ENCODE measurements at regions not wholly inside any gene's neighbourhood (a gene's known extent, or its start where the extent isn't known, plus 50 kb on each side); places are given as distances from the start of the nearest gene placed in this dataset.

DNA sequence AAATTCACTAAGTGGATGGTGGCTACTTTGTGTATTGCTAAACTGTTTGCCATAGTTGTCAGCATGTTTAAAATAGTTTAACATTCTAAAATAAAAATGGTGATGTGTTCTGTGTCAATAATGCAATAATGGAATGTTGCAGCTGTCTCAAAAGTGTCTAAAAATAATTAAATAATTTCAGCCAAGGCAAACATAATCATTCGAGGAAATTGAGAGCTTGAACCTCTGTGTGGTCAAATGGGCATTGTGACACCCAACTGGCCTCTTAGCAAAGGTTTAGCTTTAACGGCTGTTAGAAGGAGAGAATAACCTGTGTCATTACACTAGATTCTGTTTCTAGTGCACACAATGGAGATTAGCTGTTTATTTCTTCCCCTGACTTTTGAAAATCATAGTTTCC, 278.5 kb downstream of the TMEM167A start:
- TF ChIP-seq, protein P1, sequence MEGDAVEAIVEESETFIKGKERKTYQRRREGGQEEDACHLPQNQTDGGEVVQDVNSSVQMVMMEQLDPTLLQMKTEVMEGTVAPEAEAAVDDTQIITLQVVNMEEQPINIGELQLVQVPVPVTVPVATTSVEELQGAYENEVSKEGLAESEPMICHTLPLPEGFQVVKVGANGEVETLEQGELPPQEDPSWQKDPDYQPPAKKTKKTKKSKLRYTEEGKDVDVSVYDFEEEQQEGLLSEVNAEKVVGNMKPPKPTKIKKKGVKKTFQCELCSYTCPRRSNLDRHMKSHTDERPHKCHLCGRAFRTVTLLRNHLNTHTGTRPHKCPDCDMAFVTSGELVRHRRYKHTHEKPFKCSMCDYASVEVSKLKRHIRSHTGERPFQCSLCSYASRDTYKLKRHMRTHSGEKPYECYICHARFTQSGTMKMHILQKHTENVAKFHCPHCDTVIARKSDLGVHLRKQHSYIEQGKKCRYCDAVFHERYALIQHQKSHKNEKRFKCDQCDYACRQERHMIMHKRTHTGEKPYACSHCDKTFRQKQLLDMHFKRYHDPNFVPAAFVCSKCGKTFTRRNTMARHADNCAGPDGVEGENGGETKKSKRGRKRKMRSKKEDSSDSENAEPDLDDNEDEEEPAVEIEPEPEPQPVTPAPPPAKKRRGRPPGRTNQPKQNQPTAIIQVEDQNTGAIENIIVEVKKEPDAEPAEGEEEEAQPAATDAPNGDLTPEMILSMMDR (IDR thresholded peaks at IDR 0.05), result no peak
- TF ChIP-seq, protein P2, sequence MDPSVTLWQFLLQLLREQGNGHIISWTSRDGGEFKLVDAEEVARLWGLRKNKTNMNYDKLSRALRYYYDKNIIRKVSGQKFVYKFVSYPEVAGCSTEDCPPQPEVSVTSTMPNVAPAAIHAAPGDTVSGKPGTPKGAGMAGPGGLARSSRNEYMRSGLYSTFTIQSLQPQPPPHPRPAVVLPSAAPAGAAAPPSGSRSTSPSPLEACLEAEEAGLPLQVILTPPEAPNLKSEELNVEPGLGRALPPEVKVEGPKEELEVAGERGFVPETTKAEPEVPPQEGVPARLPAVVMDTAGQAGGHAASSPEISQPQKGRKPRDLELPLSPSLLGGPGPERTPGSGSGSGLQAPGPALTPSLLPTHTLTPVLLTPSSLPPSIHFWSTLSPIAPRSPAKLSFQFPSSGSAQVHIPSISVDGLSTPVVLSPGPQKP (IDR thresholded peaks at IDR 0.05; ENCODE audit: low read depth, low read length), result no peak
- TF ChIP-seq RAD21 (conservative IDR thresholded peaks at IDR 0.05 in 1 of 2, IDR thresholded peaks at IDR 0.05 in 1 of 2), result no peak
- TF ChIP-seq POLR2A (IDR thresholded peaks at IDR 0.05; ENCODE audit: low read length), result no peak
- TF ChIP-seq EP300 (IDR thresholded peaks at IDR 0.05), result no peak
- TF ChIP-seq JUN (IDR thresholded peaks at IDR 0.05), result no peak
- TF ChIP-seq CBX8 (IDR thresholded peaks at IDR 0.05), result no peak
- TF ChIP-seq MAX (IDR thresholded peaks at IDR 0.05), result no peak
- TF ChIP-seq SMC3 (IDR thresholded peaks at IDR 0.05), result no peak
- no peak for TF ChIP-seq ZNF302 (CRISPR knock-in tag; IDR thresholded peaks at IDR 0.05)
